D341Med (cell line): ENCODE measurements at regions not wholly inside any gene's neighbourhood (a gene's known extent, or its start where the extent isn't known, plus 50 kb on each side); places are given as distances from the start of the nearest gene placed in this dataset.

Experiments used
- DNase-seq: peaks from one replicate; pipeline ENCODE4 v3.0.0; 2012; ENCODE audit warnings: low spot score

DNA sequence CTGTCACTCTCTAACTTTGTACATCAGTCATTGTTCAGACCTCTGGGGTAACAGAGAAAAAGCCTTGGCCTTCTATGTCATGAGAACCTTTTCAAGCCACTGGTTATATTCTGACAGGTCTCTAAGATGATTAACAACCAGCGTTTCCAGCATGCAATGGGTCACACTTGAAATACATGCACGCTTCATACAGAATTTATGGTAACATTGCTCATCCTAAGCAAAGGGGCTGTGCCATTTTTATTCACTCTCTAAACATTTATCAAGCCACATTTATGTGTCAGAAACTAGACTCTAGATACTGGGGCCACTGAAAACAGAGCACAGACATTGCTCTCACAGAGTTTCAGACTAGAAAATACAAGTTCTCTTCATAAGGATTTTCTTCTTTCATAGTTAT is 501.4 kb upstream of the DAB1 start:
- no peak for DNase-seq

DNA sequence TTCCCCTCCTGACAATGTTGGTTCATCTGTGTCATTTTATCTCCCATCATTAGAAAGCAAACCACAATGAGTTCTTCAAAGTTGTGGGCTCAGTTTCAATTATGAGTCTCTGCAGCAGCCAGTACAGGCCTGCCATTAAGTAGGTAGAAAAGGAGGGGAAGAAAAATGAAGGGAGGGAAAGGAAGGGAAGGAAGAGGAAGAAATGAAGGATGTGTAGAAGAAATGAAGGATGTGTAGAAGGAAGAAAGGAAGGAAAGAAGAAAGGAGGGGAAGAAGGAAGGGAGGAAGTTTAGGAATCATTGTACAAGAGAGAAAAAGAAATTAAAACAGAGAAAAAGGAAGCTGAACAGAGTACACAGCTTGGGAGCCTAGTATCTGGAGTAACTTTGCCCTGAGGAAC is 498.3 kb upstream of the DAB1 start:
- DNase-seq, result no peak

DNA sequence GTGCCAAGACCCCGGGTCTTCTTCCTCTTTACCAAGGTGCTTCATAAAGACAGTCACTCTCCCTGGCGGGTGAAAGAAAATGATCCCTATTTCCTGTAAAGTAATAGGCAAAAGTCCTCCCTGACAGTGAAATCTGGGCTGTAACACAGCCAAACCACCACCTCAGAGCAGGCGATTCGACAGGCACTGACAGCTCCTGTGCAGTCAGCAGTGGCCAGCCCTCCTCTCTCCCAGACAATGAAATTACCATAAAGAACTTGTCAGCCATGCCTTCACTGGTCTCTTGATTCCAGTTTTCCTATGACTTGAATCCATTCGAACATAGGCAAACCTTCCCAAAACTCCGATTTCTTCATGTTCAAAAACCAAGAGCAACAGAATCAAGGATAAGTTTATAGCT is 492.2 kb upstream of the DAB1 start:
- no peak for DNase-seq

DNA sequence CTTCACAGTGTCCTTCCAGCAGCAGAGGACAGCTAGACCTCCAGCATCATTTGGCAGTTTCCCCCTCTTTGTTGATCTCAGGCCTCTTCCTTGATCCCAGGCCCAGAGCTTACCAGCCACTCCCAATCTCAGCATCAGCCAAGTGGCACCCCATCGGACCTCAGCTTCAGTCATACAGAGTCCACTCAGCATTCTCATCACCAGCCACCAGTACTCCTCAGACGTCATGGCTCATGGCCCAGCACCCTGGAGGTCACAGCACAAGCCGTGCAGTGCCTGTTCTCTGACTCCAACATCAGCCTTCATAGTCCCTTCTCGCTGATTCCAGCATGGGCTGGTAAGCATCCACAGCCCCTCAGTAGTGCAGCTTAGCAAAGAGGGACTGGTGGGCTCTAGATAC is 487.6 kb upstream of the DAB1 start:
- DNase-seq, result no peak

DNA sequence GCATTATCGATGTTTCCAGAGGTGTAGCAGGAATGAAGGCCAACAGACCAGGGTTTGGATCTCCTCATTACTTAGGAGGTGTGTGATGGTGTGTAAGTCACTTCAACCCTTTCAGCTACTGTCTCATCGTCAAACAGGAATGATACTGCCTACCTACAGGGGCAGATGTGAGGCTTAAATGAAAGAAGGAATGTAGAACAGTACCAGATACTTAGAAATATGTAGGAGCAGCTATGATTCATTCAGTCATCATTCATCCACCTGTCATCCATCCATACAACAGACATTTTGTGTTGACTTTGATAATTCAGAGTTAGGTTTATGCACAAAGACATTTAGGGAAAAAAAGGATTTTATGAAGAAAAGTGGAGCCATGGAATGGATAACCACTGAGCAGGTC is 486.9 kb upstream of the DAB1 start:
- no peak for DNase-seq

DNA sequence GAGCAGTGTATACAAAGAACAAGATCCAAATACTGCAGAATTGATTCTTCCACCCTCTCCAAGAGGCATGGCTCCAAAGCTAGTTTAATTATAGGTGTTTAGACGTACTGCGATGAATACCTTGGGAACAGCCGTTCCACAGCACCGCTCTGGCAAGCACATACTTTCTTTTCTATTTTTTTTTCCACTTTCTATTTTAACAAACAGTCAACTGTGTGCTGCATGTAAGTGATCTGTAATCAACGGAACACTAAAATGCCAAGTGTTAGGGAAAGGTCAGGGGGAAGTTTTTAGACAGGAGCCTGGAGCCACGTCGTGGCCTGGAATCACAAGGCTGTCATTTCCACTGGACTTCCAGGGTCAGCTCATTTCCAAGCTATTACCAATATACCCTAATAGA is 486.4 kb upstream of the DAB1 start:
- DNase-seq, result no peak

DNA sequence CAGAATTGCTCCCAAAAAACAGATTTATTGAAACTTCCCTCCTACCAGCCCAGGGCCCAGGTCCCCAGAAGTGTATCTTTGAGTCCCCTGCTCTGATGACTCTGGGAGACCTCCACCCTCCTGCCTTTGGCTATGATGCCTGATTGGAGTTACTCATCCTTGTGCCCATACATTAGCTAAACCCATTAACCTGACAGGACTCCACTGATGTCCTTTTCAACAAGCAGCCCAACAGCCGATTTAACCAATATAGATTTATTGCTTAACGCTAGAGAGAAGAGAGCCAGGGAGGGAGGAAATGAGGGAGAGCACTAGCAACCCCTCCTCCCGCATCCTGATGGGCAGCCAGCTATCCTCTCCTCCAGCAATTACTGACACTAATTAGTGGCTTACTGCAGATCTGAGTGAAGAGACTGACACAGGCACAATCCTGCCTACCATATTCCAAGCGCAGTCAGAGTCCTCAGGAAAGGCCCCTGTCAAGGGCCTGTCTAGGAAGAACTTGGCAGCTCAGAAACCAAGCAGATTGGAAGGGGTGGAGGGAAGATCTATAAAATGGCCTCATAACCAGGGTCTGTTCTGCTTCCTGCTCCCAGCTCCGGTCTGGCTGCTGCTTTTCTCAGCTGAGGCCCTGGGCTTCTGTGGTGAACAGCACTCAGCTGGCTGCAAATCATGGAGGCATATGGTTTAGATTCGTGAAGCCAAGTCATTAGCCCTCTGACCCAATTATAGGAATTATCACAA is 484.5 kb upstream of the DAB1 start:
- no peak for DNase-seq

DNA sequence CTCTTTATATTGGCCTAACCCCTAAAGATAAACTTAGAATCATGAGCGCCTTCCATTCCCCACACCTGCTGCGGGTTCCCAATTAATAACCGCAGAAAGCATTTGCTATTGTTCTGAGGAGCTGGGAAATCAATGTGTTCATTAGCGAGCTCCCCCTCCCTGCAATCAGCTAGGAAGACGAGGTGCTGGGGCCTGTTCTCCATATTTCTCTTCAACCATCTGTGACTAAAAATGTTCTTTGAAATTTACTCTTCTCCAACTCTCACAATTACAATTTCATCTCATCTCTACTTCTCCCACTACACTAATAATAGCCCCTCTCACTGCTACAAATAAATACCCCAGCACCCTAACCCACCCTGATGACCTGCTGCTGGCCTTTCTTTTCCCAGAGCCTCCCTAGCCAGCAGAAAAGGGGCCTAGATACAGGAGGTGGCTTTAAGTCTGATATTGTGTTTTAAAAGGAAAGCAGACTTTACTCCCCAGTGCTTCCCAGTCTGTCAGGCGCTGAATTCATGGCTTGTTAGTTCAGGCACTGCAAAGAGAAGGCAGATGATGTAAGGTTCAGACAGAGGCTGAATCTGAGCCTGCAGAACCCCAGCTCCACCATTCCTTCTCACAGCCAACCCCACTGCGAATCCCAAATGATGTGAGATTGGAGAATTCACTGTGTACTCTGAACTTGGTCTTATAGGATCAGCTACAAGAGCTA is 477.5 kb upstream of the DAB1 start:
- DNase-seq, result no peak

DNA sequence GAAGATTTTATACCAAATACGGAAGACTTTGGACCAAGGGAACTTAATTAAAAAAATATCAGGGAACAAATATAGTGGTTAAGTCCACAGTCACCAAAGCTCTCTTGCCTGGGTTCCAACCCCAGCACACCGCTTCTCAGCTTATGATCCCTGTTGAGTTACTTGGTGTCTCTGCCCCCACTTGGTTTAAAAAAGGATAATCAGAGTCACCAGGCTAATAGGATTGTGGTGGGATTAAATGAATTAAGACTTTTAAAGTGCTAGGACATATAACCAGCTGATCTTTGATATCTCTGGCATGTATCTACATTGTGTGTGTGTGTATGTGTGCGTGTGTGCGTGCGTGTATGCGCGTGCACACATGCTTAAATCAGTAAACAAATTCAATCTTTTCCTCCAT is 474.7 kb upstream of the DAB1 start:
- peak; percentile 67 for DNase-seq

DNA sequence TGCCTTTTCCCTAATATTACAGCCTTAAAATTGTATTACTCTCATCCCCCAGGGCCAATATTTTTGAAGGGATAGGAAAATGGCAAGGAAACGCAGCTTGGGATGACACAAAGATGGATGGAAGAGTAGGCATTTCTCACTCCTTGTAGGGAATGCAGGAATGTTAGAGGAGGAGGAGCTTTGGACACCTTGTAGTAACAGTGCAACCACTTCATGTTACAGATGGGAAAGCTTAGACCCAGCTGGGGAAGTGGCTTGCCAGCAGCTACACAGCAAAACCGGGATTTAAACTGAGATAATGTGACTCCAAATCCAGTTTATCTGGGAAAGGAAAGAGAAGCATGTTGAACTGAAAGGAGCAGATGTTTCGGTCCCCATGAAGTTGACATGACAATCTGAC is 473.7 kb upstream of the DAB1 start:
- no peak for DNase-seq

DNA sequence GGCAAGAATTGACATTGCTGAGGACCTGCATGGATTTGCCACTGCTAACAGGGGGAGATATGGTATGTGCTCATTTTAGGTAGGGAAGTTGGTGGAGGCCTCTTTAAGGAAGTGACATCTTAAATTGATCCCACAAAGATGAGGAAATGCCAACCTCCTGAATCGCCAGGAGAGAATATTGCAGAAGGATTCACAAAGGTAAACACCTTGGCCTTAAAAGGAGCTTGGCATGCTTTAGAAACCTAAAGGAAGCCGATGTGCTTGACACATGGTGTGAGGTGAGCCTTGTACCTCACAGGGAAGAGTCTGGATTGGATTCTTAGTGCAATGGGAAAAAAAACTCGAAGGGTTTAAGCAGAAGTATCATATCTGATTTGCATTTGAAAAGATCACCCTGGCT is 470.5 kb upstream of the DAB1 start:
- DNase-seq, result no peak

DNA sequence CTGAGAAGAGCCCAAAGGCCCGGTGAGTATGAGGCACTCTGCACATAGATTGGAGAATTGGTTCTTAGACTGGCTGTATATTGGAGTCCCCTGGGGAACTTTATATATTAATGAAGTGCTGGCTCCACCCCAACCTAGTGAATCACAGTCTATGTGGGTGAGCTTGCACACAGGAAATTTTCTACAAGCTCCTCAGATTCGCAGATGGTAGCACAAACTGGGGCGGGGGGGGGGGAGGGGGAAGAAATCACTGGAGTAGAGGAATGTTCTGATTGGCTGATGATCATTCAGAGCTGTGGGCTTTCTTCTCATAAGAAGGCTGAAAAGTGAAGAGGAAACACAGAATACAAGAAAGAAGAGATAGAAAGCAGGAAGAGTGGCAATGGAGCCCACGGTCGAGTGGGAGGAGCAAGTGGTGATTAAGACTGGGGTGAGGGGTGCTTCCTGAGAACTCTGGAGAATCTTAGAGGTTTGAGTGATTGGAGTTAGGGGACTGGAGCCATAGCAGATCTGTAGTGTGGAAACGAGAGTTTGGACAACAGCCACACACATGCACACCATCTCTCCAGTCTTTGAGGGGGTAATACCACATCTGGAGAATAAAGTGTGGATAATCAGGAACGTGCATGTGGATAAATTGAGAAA is 465.9 kb upstream of the DAB1 start:
- DNase-seq, result no peak

DNA sequence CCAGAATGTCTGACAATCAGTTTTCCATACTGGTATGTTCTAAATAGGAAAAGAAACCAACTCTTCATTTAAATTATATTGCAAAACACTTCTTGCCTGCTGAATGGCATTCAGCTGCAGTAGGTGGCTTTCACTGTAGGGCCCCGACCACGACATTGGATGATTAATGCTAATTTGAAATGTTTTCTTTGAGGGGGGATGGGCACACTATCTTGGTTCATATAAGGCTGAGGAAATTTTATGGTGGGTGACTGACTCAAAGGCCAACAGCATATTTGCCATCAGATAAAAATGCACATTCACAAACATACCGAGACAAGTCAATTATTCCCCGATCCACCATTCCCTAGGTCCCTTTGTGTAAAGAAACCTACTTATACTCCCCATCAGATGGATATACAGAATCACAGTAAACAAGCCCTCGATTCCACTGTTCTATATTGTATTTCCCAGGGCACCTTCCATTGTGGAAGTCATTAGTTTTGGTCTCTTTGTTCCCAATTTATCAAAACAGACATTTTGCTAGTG is 464.2 kb upstream of the DAB1 start:
- DNase-seq, result no peak

DNA sequence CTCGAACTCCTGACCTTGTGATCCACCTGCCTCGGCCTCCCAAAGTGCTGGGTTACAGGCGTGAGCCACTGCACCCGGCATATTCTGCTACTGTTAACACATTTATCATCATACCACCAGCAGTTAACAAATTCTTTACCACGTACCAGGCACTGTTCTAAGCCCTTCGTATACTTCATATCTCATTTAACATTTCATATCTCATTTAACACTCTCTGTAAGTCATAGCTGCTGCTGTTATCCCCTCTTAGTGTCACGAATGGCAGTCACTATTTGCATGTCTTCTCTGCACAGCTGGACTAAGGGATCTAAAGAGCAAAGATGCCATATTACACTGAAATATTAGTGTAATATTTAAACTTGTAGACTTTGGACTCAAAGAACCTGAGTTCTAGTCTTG is 462.5 kb upstream of the DAB1 start:
- DNase-seq, result no peak

DNA sequence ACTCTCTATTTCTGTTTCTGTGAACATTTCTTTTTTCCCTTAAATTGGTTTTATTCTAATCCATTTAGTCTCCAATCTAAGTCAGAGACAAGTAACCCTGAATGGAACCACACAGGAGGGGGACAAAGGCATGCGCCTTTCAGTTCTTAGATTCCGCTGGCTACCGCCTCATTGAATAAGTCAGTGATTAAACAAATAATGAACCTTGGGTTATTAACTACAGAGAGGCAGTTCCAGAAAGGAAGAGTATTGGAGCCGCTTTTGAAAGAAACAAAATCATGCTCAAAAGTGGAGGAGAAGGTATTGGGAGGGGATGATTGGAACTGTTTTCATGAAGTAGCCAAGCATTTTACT is 459.8 kb upstream of the DAB1 start:
- DNase-seq, result no peak

DNA sequence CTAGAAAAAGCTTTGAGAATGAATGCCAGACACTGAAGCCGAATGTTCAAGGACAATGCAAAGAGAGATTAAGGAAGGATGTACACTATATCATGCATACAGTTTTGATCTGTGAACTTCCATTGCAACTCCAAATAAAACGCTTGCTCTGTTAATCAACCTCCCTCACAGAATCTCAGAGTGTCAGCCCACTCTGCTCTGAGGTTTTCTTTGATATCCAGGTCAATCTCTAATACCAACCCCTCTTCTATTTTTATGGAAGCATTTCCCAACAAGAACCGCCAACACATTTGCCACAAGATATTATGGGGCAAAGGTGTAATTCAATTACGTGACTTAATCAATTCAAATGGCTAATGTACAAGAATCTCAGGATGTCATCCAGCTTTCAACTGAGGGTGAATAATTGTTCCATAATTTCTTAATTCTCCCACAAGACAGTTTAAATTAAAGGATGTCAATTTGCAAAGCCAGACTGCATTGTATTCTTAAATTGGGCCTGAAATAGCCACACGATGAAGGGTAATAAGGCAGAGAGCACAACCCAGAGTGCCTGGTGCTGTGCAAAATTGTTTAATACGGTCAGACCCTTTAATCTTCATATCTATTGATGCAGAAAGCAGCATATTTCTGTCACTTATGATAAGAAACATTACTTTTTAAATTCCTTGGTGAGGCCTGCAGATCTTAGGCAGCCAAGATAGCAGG is 459.2 kb upstream of the DAB1 start:
- DNase-seq, result no peak

DNA sequence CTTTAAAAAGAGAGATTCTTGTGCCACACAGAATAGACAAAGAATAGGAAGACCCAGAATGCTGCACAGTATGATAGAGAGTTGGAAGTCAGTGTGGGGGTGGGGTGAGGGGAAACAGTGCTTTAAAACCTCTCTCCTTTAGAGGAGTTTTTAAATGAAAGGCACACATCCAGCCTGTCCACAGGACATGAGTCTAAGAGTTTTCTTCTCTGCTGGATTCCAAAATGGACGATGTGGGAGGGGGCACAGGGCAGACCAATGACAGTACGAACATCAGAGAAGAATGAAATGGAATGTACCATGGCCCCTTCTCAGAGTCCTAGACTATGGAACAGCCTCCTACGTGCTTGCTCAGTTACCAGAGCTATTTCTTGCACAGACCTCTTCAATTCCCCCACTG is 458.2 kb upstream of the DAB1 start:
- DNase-seq, result no peak

DNA sequence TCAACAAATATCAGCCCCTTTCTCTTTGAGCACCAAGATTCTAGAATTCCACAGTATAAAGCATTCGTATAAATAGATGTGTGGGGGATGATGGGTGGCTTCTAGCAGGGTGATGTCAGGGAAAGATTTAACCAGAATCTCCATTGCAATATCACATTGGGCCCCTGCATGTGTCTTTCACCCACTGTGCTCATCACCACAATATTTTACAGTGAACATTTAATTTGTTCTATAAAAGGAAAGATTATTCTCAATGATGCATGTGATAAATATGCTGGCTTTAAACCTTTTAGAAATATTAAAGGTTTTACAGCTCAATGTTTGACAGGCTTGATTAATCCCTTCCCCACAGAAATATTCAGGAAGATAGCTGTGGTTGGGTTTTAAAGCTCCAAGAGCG is 457.8 kb upstream of the DAB1 start:
- no peak for DNase-seq

DNA sequence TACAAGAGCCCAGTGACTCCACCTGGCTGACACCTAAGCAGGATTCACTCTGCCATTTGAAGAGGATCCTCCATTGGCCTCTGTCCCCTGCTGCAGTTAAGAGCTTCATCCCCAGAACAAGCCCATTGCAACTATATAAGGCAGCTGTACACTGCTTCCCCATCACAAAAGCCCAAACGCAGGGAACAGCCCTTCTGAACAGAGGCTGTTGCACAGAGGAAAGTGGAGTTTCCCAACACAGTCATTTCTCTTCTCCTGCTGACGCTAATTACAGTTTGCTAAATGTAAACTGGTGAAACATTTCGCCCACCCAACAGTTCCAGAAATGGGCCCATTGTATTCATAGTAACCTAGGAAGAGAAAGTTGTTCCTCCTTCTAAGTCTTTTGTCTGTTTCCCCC is 455.8 kb upstream of the DAB1 start:
- DNase-seq, result no peak

DNA sequence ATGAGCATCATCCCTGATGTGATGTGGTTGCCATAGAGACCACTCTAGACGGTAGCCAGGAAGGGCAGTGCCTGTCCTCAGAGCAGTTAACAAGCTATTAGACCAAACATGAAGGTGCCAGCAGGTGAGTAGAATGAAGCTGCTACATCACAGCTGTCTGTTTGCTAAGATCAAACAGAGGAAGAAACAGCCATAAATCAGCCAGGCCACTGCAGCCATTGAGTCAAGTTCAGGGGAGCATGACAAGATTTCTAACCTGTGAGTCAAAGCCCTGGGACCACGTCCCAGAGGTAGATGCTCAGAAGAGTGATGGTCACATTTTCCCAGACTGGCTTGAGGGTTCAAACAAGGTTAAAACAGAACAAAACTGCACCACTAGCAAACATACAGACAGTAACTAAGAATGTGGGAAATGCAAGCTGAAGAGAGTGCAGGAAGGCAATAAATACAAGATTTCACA is 450.6 kb upstream of the DAB1 start:
- DNase-seq, result no peak

DNA sequence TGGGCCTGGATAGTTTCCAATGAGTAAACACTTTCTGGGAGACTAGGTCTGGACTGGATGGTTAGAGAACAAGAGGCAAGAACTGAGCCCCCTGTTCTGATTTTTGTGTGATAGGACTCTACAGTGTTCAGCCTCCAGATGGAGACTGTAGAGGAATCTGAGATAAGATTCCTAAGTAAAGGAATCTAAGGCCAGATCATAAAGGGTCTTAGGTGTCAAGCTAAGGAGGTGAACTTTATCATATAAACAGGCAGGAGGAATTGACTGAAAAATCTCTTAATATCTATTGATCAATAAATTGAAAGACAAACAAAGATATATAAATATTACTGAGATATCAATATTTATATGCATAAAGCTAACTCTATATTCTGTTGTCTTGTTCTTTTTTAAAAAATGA is 449.1 kb upstream of the DAB1 start:
- no peak for DNase-seq

DNA sequence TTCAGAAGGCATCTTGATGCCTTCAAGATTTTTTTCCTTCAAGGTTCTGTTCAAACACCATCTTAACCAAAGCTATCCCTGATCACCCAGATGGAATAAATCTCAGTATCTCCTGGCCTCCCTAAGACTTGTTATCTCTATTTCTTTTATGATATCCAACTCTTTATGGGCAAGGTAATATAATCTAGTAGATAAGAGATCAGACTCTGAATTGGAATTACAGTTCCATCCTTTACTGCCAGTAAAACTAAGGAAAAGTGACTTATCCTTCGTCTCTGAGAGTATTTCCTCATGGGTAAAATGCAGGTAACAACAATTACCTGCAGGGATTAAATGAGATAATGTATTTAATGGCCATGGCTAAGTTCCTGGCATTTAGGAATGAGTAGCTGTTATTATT is 445.0 kb upstream of the DAB1 start:
- DNase-seq, result no peak

DNA sequence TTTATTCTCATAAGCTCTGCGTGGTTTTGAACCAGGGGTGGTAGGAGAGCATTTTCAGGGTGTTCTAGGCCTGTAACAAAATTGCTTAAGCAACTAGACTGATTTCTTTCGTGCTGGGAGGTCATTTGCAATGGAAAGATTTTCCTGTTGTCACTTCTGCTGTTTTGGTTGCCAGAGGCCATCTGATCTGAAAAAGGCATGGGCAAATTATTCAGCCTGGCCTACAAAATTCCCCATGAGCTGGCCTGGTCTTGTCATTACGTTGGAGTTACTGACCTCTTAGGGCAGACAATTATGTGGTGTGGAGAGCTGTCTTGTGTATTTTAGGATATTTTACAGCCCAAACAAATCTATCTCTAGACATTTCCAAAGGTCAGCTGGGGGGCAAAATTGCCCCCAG is 444.4 kb upstream of the DAB1 start:
- DNase-seq, result no peak
